ENCODE measurements at regions not wholly inside any gene's neighbourhood (a gene's known extent, or its start where the extent isn't known, plus 50 kb on each side); places are given as distances from the start of the nearest gene placed in this dataset.

DNA sequence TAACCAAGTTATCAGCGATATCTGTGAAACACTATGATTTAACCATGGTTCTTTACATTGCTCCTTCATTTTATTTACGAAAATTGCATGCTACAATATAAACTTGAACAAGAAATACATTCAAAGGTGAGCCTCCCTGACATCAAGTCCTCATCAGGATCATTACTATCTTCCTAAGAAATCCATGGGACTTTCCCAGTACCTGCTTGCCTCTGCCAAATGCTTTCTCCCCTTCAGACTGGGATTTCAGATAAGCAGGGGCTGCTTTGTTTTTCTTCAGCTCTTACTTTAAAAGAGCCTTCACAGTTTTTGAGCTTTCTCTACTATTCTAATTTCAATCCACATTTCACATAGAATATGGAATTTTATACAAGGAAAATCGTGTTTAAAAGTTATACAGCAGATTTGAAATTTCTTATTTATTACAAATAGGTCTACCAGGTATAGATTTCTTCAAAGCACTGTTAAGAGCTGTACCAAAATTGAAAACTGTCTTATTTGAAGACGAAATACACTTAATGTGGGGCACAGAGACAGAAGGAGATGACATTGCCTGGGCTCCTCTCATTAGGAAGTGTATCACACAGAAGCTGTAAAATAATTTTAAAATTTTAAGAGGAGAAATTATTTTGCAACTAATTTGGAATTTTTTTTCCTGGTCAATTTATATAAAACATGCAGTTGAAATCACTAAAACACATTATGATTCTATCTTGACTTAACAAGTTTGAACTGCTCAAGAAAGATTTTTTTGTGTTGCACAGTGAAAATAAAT is 615.0 kb upstream of the AGTR1 start:
- TF ChIP-seq, protein P1, sequence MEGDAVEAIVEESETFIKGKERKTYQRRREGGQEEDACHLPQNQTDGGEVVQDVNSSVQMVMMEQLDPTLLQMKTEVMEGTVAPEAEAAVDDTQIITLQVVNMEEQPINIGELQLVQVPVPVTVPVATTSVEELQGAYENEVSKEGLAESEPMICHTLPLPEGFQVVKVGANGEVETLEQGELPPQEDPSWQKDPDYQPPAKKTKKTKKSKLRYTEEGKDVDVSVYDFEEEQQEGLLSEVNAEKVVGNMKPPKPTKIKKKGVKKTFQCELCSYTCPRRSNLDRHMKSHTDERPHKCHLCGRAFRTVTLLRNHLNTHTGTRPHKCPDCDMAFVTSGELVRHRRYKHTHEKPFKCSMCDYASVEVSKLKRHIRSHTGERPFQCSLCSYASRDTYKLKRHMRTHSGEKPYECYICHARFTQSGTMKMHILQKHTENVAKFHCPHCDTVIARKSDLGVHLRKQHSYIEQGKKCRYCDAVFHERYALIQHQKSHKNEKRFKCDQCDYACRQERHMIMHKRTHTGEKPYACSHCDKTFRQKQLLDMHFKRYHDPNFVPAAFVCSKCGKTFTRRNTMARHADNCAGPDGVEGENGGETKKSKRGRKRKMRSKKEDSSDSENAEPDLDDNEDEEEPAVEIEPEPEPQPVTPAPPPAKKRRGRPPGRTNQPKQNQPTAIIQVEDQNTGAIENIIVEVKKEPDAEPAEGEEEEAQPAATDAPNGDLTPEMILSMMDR (IDR thresholded peaks at IDR 0.05; ENCODE audit: insufficient read depth, low read length), result no peak
- H3K4me3 ChIP-seq (ENCODE audit: low read depth, low read length), result no peak overlapping the region
- no peak for DNase-seq (ENCODE audit: low read depth)

DNA sequence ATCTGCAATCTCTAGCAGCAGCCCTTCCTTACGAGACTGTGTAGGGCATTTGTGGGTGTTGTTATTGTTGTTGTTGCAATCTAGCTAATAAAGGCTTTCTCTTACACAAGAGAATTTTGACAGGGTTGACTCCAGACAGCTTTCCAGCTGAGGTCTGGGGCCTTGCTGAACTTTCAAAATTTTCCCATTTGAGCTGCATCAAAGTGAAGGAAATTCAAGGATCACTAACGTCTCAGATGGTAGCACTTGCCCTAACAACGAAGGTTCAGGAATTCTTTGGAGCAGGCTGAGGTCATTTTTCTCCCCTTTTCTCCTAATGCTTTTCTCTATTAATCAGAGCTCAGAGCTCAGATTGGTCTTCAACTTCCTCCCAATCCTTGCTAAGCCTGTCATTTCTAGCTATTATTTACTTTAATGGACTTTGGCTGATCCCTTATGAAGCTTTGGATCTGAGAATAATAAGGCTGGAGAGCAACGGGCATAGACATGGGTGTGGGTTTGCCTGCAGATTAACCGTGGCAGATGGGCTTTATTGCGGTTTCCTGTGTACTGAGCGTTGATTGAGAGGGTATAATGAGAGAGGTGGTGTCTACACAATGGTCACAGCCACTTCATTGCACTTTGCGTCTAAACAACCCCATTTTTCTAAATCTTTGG is 614.0 kb upstream of the AGTR1 start:
- no peak for DNase-seq (ENCODE audit: low read depth)
- TF ChIP-seq, protein P1 (IDR thresholded peaks at IDR 0.05; ENCODE audit: insufficient read depth, low read length), result no peak

DNA sequence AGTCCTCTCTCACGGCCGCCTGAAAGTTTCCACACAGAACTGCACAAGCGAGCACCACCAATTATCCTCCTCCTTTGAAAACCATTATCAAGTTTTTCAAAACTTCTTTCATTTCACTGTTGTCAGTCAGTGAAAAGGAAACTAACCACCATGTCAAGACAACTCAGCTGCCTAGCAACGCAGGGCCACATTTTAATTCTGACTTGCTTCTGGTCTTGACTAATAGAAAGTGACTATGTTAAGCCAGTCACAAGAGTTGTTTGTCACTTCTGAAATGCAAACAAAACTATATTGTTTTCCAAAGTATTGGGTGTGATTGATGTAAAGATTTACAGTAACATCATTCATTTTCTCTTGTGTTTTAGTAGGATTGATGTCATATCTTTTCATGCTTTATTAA is 612.8 kb upstream of the AGTR1 start:
- H3K4me3 ChIP-seq (ENCODE audit: low read depth, low read length), result no peak overlapping the region
- TF ChIP-seq, protein P1 (IDR thresholded peaks at IDR 0.05; ENCODE audit: insufficient read depth, low read length), result no peak
- DNase-seq (ENCODE audit: low read depth), result no peak

More for the DNA sequence above, 614.0 kb upstream of the AGTR1 start:
- H3K4me3 ChIP-seq (ENCODE audit: low read depth, low read length), result no peak overlapping the region

DNA sequence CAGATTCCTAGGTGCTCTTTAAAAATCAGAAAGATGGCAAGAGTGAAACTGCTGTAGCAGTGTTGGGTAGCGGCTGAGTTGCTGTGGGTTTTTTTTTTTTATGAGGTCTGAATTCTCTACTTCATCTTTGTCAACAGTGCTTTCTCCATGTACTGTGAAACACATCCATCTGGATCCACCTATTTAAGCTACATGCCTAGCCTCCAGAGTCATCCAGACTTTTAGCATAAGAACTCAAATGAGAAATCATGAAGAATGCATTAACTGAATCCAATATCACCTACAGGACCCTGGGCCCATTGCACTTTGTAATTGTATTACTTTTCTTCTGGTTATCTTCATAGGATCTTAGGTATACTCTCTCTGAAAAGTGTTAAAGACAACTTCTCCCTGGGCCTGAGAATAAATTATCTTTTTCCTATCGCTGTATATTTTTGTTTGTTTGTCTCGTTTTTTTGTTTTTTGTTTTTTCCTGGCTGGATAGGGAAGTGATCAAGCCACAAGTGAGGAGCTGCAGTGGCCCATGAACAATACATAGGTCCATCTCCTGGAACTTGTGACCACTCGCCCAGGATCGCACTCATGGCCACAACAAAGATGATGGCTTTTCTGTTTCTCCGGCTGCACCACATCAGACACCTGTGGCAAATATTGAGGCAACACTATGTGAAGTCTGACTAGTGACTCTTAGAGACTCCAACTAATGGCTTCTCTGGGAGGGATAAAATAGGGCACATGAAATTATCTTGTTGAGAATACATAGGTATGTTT is 609.9 kb upstream of the AGTR1 start:
- TF ChIP-seq, protein P1 (IDR thresholded peaks at IDR 0.05; ENCODE audit: insufficient read depth, low read length), result no peak
- DNase-seq (ENCODE audit: low read depth), result no peak
- H3K4me3 ChIP-seq (ENCODE audit: low read depth, low read length), result no peak overlapping the region

DNA sequence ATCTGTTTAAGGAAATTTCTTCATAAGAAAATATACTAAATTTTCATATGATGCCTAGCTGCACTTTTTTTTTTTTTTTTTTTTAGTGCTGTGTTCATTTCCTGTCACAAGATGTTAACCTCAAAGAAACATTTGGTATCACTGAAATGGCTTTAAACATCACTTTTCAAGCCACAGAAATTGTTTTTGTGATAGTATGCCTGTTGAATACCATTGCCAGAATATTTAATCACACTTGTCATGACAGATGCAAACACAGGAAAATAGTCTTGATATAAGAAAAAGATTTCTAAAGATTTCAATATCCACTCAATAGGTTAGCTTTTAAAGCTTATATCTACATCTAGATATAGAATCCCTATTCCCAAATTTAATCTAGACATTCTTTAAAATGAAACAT is 608.5 kb upstream of the AGTR1 start:
- no peak overlapping the region for H3K4me3 ChIP-seq (ENCODE audit: low read depth, low read length)
- DNase-seq (ENCODE audit: low read depth), result no peak
- TF ChIP-seq, protein P1 (IDR thresholded peaks at IDR 0.05; ENCODE audit: insufficient read depth, low read length), result no peak

DNA sequence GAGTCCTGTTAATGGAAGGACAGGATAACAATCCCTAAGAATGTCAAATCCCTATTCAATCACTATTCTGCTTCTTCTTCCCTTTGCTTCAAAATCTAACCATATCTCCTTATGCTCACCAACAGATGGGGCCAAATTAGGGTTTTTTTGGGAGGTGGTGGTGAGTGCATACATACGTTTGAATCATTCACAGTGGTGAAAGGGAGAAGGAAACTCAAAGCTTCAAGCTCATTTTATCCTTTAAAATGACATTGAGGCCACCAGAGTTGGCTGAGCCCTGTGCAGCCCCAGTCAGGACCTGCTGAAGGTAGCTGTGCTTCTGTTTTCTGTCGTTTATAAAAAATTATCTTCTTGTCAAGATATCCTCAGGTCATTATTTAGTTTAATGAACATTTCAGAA is 607.5 kb upstream of the AGTR1 start:
- TF ChIP-seq, protein P1 (IDR thresholded peaks at IDR 0.05; ENCODE audit: insufficient read depth, low read length), result no peak
- H3K4me3 ChIP-seq (ENCODE audit: low read depth, low read length), result no peak overlapping the region
- no peak for DNase-seq (ENCODE audit: low read depth)

Measured in fibroblast of the aortic adventitia (primary cell).